Kidney glomerular epithelial cell (primary cell): ENCODE measurements at regions not wholly inside any gene's neighbourhood (a gene's known extent, or its start where the extent isn't known, plus 50 kb on each side); places are given as distances from the start of the nearest gene placed in this dataset.
"Not testable (repeated sequence)": the region's sequence is repeated elsewhere in the genome, so short reads cannot be mapped to it uniquely, and the experiment has no call there.

Source experiments
- DNase-seq: peaks from one replicate; lab custom pipeline; 2025; lab: John Stamatoyannopoulos, UW

- no peak for DNase-seq
Observed at GRCh38 chr11:112617977-112618826, 343.0 kb upstream of the NCAM1 start.

DNA sequence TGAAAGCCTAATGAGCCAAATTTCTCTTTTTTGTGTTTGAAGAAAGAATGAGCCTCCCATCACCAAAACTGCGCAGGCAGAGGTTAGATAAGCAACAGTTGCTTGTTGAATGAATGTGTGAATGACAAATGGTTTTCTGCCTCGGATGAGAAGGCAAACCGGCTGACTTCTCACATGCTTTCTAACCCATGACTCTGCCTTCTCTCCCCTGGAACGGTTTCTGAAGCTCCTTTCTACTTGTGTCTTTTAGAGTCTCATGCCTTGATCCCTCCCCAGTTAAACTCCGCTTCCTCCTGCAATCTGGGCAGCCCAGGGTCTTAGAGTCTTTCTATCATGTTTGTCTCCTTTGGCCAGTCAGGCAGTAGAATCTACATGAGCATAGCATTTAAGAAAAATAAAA, 342.1 kb upstream of the NCAM1 start:
- DNase-seq: no peak

DNA sequence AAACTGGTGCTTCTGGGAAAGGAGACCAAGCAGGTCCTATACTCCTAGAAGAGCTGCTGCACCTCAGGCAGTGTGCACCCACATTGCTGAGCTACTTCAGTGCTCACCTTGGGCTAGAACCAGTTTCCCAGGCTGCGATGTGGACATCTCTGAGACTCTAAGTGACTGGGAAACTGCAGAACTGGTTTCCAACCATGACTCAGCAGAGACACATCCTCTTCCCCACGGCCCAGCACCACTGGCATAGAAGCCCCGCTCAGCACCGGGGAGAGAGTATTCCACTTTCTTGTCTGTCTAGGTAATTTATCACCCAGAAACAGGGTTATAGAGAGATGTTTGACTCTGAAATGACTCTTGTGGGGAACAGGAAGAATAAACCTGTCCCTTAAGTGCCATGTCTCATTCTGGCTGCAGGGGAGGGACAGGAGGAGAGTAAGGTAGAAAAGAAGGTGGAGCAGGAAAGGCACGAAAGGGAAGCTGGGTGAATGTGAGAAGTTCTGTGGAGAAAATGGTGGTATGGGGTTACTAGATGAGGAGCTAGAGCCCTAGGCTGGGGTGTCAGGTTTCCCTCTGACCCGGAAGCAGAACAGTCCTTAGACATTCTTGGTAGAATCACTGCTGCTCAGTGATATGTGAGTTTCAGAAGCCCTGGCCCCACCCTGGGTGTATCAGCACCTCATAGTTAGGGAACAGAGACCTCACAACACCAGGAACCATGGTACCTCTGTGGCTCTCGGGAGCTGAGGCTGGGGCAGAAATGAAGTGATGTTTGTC, 340.4 kb upstream of the NCAM1 start:
- no peak for DNase-seq

DNA sequence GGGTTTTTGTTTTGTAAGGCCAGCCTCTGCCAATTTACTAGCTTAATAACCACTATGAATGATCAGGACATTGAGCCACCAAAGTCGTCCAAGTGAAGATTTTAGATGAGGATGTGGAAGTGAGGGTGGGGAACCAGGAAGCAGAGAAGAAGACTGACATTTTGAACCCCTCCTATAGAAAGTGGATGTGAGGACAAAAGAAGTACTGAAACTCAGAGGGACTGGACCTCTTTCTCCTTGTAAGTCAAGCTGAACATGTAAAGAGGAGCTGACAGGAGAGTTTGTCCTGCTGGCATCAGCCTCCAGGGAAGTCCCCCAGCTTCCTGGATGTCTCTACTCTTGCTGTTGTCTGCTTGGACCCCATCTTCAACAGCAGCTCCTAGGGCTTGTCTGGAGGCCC, 338.2 kb upstream of the NCAM1 start:
- DNase-seq: no peak

- no peak for DNase-seq
Observed at GRCh38 chr11:112624431-112624830, 336.8 kb upstream of the NCAM1 start.

GRCh38 chr11:112624971-112625370, 336.2 kb upstream of the NCAM1 start:
- DNase-seq: not testable (repeated sequence)

- no peak for DNase-seq
Observed at GRCh38 chr11:112625814-112626213, 335.4 kb upstream of the NCAM1 start.

DNA sequence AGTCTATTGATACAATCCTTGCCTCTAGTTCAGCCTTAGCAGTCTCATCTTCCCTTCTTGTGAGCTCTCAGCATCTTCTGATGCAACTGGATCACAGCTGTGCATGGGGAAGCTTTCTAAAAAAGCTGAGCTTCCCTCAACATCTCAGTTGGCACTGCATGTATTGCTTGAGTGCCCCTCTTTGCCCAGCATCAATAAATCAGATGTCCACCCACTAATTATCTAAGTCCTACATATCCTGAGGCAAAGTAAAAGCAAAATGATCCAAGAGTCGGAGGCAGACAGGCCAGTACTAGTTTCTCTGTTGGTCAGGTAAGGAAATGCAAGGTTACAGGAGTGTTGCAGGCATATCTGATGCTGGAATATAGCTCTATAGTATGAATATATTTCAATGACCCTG, 334.5 kb upstream of the NCAM1 start:
- no peak for DNase-seq

GRCh38 chr11:112627588-112628045, 333.6 kb upstream of the NCAM1 start:
- no peak for DNase-seq

DNA sequence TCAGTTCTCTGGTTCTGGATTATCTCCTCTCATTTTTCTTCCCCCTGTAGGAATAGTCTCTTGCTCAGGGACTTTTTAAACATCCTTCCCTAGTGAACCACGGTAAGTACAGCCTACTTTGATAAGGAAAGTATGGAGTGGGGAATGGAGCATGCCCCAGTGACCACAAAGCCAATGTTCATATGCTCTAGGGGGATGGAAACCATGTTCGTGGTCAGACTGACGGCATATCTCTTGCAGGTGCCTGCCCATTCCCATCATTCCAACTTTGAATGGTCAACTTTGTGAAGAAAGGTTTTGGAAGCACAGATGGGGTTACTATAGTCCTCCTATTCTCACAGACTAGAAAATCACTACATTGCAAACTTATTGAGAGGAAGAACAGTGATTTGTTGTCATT, 332.5 kb upstream of the NCAM1 start:
- DNase-seq: no peak

GRCh38 chr11:112630496-112630895, 330.7 kb upstream of the NCAM1 start:
- DNase-seq: no peak

DNA sequence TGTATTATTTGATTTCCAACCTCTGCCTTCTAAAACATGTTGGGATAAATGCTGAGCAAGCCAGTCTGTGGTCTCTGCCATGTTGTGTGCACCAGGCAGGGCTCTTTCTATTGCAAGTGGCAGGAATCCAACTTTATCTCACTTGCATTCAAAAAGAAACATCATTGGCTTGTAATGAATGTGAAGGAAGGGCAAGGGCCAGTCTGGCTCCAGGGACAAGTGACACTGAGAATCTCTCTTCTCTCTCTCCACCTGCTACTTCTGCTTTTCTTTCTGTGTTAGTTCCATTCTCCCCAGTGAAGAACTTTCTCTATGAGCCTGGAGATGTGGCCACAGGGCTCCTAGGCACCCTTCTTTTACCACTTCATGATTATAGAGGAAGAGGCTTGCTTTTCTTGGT, 329.9 kb upstream of the NCAM1 start:
- DNase-seq: no peak

- DNase-seq: no peak
Observed at GRCh38 chr11:112632866-112633505, 328.2 kb upstream of the NCAM1 start.

DNA sequence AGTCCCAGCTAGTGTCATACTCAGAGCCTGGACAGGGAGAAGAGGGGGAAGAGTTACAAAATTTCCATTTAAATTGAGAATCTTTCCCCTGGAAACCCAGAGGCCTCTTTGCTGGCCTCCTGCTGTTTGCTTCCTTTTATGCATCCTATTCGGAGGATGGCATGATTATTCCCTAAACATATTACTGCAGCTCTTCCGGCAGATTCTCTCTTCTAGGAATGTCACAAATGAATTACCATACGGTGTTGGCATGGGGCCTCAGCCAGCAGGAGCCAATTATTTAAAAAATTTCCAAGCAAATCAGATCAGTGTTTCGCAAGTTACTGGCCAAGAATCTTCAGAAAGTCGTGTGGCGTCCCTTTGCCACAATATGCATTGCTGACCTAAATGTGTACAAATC, 326.7 kb upstream of the NCAM1 start:
- DNase-seq: no peak

- no peak for DNase-seq
Observed at GRCh38 chr11:112634995-112635737, 326.1 kb upstream of the NCAM1 start.

GRCh38 chr11:112637076-112637475, 324.1 kb upstream of the NCAM1 start:
- no peak for DNase-seq

GRCh38 chr11:112637876-112638275, 323.3 kb upstream of the NCAM1 start:
- no peak for DNase-seq

DNA sequence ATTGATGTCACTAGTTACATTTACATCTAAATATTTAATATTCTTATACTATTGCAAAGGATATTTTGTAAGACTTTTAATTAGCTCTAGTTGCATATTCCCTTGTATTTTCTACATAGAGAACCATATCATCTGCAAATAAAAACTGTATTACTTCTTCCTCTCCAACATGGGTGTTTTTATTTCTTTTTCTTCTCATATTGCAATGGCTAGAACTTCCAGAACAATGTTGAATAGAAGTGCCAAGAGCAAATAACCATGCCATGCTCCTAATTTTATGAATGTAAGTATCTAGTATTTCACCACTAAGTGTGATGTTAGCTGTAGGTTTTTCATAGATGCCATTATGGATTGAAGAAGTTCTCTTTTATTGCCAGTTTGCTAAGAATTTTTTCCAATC, 321.8 kb upstream of the NCAM1 start:
- DNase-seq: no peak

- DNase-seq: no peak
Observed at GRCh38 chr11:112643416-112643815, 317.8 kb upstream of the NCAM1 start.

DNA sequence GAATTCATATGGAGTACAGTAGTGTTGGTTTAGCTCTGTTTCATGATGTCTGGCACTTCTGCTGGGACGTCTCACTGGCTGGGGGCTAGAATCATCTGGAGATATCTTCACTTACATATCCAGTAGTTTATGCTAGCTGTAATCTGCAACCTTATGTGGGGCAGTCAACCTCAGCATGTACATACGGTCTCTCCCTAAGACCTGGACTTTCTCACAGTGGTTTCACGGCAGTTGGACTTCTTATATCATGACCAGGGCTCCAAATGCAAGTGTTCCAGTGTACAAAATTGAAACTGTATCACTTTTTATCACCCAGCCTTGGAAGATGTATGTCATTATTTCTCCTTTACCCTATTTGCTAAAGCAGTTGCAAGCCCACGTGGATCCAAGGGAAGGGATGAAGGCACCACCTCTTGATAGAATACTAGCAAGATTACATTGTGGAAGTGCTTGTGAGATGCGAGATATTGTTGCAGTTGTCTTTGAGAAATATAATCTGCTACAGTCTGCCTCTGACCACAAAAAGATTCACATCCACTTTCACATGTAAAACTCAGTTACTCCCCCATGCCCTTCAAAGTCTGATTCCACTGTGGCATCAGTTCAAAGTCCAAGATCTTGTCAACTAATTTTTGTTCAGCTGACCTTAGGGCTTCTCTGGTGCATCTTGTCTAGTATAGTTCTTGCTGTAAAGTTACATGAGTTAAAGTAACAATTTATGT, 316.6 kb upstream of the NCAM1 start:
- DNase-seq: no peak

- no peak for DNase-seq
Observed at GRCh38 chr11:112649856-112650255, 311.4 kb upstream of the NCAM1 start.
